NOMO-1 treated with DMSO at 0.1 percent for 48 hours (cell line): ENCODE measurements at regions not wholly inside any gene's neighbourhood (a gene's known extent, or its start where the extent isn't known, plus 50 kb on each side); places are given as distances from the start of the nearest gene placed in this dataset.

Experiments
- DNase-seq: peaks from one replicate; lab custom pipeline; 2025; ENCODE audit not compliant: unreplicated experiment; lab: John Stamatoyannopoulos, UW

DNA sequence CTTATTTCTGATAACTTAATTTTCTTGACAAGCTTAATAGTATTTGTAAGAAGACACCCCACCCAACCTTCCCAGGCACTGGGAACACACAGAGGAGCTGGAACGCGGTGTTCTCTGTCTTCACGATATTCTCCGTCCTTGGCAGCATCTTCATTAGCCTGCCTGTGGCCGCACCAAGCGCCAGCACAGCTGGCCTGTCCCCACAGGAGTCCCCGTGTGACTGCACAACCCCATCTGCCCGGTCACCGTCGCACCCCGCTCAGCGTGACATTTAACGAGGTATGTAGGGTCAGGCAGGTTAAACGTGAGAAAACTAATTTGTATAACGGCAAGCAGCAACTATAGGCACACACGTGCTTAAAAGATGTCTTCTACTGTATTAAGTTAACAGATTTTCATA lies 293.3 kb downstream of the BRD1 start:
- DNase-seq, result no peak

DNA sequence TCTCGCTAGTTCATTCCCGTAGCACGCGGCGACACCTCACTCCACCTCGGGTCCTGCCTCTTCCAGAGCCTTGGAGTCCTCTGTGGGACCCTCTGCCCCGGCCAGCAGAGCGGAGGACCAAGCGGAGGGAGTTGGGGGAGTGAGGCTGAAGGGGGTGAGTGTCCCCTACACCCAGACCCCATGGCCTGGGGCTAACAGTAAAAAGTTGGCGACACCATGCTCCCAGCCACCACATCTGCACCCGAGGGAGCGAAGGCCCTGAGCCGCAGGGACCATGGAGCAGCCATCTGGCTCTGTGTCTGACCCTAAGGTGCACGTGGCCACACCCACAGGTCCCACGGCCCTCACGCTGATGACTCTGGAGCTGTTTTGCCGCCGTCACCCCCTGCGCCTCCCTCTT lies 293.8 kb downstream of the BRD1 start:
- DNase-seq, result no peak

DNA sequence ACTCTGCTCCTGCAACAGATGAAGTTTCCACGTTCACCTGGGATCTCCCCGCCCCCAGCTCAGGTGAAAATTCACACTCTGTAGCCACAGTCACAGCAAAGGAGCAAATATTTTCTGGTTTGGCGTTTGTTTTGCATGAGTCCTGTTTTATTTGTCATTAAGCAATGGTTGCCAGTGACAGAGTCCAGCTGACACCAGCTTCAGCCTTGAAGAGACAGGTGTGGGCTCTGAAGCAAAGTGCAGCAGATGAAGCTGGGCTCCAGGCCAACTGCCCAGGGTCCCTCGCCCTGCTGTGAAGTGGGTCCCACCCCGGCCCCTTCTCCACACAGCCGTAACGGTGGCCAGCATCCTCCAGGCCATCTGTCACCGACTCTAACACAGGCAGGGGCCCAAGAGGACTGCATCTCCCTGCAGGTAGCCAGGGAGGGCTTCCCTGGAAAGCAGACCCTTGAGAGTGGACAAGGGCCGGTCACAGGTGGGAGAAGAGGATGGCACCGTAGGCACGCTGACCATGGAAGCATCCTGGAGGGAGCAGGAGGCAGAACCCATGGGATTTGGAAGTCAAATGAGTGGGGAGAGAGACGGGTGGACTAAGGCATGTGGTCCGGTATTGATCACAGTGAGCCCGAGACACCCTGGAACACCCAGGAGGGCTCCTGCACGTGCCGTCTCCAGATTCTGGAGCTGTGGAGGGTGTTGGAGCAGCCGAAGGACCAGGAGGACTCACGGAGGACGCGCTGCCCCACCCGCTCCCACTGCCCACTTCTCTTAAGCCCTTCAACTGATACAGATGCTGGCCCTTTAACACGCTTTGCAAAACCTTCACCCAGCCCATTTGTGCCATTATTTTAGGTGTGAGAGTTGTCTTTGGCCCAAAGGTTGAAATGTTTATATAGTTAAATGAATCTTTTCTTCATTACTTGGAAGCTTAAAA lies 294.5 kb downstream of the BRD1 start:
- DNase-seq, result no peak

DNA sequence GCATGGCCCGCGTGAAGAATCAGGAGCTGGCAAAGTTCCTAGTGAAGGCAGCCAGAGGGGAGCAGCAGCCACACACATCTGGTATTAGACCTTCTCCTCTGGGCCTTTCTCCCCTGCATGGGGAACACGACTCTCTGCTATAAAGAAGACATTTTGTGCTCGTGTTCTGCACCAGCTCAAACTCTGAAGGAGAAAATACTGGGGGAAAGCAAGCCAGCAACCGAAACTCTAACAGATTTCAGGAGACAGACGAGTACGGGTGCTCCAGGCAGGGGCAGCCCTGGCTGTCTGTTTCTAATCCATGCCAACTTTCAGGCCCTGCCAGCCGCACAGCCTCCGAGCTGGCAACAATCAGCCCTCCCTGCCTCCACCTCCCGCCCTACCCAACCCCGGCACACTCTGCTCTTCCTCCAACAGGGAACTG lies 296.3 kb downstream of the BRD1 start:
- DNase-seq, result no peak

DNA sequence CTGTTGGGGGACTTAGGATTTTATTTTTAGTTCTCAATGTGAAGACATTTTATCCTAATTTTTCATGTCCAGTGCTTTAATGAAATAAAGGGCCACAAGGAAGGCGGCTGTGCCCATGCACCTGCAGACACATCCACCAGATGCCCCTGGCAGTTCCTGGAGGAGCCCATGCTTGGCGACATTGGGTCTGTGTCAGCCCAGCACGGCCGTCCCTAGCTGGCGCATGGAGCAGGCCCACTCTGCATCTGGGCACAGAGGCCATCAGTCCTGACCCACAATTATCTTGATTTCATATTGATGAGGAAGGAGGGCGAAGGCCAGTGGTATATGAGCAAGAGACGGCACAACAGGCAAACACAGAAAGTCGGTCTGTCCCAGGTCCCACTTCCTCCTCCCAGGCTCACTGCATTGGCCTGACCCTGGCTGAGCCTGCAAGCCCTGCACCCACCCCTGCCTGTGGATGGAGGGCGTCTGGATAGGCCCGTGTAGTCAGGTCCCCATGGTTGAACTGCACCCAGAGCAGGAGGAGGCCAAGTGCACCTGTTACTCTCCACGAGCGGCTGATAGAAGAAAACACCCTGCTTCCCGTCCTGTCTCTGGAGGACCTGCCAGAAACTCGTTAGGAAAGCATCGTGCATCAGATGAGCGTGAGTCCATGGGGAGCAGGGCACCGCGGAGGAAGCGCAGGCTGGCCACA lies 296.9 kb downstream of the BRD1 start:
- DNase-seq, result no peak

DNA sequence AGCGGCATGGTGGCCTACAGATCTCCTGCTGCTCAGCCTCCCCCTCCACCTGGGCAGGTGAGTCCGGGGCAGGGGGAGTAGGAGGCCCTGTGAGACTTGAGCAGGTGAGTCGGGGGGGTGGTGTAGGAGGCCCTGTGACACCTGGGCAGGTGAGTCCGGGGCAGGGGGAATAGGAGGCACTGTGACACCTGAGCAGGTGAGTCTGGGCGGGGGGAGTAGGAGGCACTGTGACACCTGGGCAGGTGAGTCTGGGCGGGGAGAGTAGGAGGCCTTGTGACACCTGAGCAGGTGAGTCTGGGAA lies 299.3 kb downstream of the BRD1 start:
- no peak for DNase-seq

DNA sequence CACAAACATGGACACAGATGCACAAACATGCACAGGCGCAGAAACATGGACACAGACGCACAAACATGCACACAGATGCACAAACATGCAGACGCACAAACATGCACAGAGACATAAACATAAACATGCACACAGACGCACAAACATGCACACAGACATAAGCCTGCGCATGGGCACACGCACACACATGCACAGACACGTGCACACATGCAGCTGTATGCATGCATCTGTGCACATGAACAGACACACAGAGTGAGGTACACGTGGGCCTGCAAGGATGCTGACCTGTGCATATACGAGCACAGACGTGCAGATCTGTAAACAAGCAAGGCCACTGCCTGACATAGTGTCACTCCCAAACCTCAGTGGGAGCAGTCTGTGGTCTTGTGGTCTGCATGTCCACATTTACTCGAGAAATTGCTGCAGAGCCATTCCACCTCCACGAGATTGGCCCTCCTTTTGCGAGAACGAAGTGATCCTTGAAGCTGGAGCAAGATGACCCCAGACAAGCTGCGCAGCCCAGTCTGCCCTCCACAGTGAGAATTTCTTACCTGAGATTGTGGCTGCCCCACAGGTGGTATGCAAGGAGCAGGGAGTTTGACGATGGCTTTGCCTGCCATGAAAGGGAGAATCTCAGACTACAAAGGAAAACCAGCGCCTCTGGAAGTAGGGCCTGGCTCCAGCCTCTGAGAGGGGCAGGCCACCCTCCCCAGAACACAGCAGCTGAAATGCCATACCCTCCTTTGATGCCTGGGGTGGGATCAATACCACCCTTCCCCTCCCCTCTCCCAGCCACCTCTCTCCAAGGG lies 299.9 kb downstream of the BRD1 start:
- DNase-seq, result peak; percentile 37

DNA sequence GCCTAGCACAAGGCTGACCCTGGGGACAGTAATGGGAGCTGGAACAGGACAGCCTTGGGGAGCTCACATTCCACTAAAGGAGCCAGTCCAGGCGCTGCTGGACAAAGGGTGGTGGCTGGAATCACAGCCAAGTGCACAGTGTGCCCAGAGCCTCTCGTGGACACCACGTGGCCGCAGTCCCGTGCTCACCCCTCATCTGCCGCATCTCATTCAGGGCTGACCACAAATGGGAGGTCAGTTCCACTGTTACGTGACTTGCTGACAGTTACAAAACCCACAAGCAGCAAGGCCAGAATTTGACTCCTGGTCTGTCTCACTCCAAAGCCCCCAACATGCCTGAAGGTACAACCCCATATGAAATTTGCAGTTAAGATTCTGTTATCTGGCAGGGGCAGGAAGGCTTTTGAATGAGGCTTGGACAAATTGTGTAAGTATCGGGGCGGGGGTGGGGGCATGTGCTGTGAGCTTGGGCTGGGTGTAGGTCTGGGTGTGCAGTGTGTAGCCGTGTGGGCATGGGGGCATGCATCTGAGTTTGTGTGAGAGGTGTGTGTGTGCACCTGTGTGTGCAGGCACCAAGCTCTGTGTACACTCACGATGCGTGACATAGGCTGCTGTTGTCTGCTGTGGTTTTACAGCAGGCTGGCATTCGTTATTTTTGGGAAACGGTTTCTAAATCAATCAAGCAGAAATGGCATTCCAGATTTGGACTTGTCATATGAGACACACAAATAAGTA lies 301.7 kb downstream of the BRD1 start:
- DNase-seq, result peak; percentile 90

DNA sequence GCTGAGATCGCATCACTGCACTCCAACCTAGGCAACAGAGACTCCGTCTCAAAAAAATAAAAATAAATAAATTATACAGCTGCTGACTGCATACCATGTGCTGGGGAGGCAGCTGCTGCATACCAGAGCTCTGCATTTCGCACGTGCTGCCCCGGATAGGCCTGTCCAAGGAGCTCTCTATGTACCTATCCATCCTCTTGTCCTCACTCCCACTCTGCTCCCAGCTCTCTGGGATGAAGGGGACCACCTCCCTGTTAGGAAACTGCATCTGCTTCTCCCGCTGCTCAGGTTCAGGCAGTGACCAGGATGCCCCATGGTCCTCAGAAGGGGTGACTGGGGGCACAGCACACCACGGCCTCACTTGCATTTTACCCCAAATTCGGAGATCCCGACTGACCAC lies 302.3 kb downstream of the BRD1 start:
- DNase-seq, result no peak

DNA sequence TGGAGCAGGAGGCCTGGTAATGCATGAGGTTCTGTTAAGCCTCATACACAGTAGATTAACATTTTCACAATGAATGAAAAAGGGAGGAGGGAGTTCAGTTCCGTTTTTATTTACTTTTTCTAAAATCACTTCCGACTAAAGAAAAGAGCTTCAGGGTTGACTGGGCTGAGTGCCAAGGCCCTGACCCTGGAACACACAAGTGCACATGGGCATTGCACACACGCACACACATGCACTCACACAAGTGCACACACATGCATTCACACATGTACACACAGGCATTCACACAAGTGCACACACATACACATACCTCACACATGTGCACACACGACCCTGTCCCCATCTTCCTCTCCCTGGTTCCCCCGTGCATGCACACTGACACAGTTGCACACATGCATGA lies 303.3 kb downstream of the BRD1 start:
- peak; percentile 78 for DNase-seq

DNA sequence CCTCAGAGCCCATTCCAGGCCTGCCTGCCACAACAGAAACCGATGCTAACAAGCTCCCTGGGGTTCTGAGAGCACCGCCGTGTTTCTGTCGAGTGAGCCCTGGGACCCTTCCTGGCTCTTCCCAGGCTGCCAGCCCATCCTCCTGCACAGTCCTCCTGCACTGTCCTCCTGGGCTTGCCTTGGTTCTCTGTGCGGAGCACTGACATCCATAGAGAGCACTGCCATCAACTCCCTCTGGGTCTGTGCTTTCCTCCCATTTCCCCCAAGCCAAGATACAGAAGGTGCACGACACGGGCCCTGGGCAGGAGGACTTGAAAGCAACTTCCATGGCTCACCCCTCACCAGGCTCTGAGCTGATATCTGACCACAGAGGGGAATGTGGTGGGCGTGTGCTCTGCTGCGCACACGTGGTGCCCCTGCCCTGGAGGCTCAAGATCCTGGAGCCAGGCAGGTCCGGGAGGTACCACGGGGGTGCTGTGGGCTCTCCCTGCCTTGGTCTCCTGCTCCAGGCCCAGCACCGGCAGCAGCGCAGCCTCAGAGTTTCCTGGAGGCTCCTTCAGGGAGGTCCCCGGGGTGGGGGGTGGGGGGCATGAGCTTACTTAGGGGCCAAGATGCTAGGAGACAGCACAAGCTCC lies 304.2 kb downstream of the BRD1 start:
- no peak for DNase-seq

DNA sequence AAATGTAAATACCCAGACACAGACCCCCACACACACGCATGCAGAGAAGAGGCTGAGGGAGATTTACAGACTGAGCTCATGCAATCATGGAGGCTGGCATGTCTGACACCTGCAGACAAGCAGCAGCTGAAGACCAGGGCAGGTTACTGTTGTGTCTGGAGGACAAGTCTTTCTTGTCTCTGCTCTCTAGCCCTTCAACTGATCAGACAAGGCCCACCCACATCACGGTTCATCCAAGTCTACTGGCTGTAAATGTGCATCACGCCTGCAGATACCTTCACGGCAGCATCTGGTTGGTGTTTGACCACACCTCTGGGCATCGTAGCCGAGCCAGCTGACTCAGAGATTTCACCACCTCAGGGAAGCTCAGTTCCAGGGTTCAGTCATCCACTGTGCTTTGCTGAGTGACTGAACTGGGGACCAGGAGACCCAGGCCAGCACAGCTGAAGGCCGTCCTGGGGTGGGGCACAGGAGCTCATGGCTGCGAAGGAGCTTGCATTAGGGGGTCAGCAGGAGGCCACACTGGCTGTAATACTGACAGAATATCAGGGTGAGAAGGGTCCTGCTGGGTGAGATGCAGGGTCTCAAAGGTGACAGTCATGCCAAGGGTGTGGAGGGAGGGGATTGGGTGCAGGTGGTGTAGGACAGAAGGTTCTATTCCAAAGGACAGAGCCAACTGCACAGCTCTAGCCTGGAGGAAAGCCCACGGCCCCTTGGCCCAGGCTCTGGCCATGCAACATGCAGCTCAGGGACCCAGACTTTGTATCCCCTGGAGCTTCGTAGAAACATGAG lies 304.9 kb downstream of the BRD1 start:
- no peak for DNase-seq

DNA sequence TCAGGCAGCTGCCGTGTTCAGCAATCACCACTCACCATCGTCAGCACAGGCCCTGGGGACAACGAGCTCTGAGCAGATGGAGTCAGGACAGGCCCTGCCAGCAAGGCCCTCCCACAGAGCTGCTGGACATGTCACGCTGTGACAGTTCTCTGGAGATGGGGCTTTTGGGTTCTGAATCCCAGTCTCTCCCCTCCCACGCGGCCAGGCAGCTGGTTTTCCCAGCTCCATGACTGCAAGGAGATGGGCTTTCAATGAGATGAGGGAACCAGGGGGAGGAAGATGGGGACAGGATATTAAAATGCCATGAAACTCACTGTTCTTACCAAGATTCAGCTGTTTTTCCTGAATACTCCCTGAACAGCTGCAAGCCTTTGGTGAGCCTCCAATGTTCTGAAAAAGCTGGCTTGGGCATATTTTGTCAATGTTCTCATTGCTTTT lies 305.9 kb downstream of the BRD1 start:
- no peak for DNase-seq

DNA sequence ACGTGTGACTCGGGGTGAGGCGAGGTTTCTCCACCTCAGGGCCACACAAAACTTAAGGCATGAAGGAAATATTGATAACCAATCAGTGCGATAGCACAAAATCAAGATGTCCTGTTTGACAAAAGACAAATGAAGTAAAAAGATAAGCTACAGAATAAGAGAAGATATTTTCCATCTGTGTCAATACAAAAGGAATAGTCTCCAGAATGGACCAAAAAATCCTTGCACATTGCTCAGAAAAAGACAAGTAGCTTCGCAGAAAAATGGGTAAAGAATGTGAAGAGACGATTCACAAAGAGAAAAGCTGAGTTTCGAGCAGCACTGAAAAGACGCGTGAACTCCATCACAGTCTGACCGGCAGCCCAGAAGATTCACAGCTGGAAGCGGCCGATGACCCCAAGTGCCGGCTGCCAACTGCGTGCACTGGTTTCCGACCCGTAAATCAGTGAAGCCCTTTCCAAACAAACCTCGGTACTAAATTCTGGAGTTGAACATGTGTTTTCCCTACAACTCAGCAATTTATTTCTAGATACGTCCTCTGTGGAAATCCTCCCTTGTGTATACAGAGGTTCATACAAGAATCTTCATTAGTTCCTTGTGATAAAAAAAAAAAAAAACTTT lies 308.4 kb downstream of the BRD1 start:
- DNase-seq, result no peak

DNA sequence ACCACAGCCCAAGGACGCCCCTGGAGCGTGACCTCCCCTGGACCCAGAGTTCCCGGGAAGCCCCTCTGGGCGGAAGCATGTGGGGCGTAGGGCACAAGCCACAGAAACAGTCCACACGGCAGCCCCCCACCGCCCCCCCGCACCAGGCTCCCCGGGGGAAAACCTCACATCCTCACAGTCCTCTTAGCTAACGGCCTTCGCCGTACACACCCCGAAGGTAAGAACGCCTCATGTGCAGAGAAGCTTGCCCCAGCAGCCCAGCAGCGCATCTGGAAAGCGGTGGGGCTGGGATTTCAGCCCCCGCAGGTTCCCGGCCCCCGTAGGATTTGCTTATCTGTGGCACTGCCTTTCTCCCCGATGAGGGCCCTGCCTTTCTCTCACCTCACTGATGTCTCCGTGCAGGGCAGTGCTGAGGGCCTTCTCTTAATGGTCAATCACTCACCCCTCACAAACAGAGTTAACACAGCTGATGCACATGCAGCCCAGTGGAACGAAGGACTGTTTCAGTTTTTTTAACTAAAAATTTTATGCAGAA lies 309.2 kb downstream of the BRD1 start:
- no peak for DNase-seq

DNA sequence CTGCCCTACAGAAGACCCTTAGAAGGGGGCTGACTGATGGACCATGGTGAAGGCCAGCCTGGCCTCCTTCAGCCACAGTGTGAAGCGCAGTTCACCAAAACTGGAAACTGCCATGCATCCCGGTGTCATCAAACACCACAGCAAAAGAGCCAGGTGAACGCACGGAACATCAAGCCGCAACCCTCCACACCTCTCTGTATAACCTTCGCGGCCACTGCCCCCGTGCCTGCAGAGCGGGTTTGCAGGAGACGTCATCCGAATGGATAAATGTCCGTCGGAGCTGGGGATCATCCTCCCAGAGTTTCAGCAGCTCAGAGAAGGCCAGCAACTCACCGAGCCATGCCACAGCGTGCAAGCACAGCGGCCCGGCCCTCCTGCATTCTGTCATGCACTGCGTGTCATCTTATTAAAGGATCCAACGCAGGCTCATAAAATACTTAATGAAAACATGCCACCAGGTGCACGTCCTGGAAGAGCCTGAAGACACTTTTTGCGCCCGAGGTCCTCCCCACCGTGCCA lies 309.9 kb downstream of the BRD1 start:
- DNase-seq, result no peak

DNA sequence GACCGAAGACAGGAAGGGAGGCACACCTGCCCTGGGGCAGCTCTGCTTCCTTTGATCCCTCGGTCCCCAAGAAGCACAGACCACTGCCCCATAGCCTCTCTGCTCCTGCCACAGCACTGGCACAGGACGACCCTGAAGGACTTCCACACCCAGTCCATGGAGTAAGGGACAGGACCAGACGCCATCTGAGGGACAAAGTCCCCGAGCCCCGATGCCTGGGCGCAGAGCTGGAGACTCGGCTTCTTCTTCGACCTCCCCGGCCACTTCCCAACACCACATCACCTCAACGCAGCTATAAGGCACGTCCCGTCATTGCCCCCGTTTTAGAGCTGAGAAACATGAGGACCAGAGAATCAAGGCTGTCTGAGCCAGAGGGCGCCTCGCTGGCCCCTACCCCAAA lies 310.5 kb downstream of the BRD1 start:
- no peak for DNase-seq

DNA sequence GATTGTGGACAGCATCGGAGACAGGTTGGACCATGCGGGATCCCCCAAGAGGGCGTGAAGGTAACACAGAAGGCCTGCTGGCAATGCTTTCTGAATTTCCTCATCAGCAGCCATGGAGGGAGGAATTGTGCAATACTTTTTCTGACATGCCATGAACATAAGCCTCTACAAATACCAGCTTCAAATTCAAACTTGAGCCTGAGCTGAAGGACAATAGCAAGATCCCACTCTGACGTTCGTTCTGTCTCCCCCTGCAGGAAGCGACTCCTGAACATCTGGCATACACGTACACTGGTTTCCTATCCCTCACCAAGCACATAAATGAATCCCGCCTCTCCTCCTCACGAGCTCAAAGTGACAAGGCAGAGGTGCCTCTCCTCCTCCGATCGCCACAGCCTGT lies 312.2 kb downstream of the BRD1 start:
- peak; percentile 53 for DNase-seq

DNA sequence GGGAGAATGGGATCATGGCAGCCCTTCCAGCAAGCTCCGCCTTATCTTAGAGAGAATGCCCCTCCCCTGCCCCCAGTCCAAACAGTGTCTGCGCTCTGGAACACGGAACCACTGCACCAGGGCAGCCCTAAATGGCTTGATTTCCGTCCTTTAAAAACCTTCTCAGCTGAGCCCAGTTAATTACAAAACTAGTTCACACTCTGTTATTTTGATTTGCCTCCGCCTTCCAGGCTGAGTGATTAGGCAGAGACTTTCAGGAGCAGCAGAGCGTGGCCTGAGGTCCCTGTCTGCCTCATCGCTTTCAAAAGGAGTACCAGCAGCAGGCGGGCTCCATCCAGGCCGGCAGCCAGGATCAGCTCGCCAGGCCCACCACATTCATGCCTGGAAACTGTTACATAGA lies 313.0 kb downstream of the BRD1 start:
- DNase-seq, result no peak
